ENCODE measurements at regions not wholly inside any gene's neighbourhood (a gene's known extent, or its start where the extent isn't known, plus 50 kb on each side); places are given as distances from the start of the nearest gene placed in this dataset.

GRCh38 chr2:180141600-180141999, 134.5 kb upstream of the CWC22 start:
- no peak for TF ChIP-seq EZH2 (IDR thresholded peaks at IDR 0.05; ENCODE audit: low read depth)
- TF ChIP-seq CTCF (conservative IDR thresholded peaks at IDR 0.05): no peak
